NCI-H460 (cell line): ENCODE measurements at regions not wholly inside any gene's neighbourhood (a gene's known extent, or its start where the extent isn't known, plus 50 kb on each side); places are given as distances from the start of the nearest gene placed in this dataset.

ENCODE experiments used
- DNase-seq: peaks from one replicate; pipeline ENCODE4 v3.0.0-alpha.2; 2016; ENCODE audit warnings: low read depth; ENCODE audit errors: extremely low read depth

GRCh38 chr1:4397196-4397595 lies 257.2 kb upstream of the AJAP1 start:
- DNase-seq, result no peak

GRCh38 chr1:4402032-4402431 lies 252.4 kb upstream of the AJAP1 start:
- DNase-seq, result no peak

GRCh38 chr1:4404854-4405590 lies 249.4 kb upstream of the AJAP1 start:
- no peak for DNase-seq

GRCh38 chr1:4407851-4408250 lies 246.6 kb upstream of the AJAP1 start:
- DNase-seq, result no peak

GRCh38 chr1:4408380-4408779 lies 246.0 kb upstream of the AJAP1 start:
- DNase-seq, result no peak

- no peak for DNase-seq
Measured at GRCh38 chr1:4411862-4412261, 242.5 kb upstream of the AJAP1 start.

GRCh38 chr1:4415476-4415875 lies 238.9 kb upstream of the AJAP1 start:
- DNase-seq, result no peak

GRCh38 chr1:4416189-4416588 lies 238.2 kb upstream of the AJAP1 start:
- DNase-seq, result no peak

- no peak for DNase-seq
Measured at GRCh38 chr1:4418021-4418420, 236.4 kb upstream of the AJAP1 start.

GRCh38 chr1:4421986-4422385 lies 232.4 kb upstream of the AJAP1 start:
- DNase-seq, result no peak

- DNase-seq, result no peak
Measured at GRCh38 chr1:4422504-4423289, 231.7 kb upstream of the AJAP1 start.

GRCh38 chr1:4424254-4424653 lies 230.2 kb upstream of the AJAP1 start:
- no peak for DNase-seq

GRCh38 chr1:4424766-4425165 lies 229.6 kb upstream of the AJAP1 start:
- no peak for DNase-seq

GRCh38 chr1:4425892-4426291 lies 228.5 kb upstream of the AJAP1 start:
- DNase-seq, result no peak

GRCh38 chr1:4428711-4429110 lies 225.7 kb upstream of the AJAP1 start:
- DNase-seq, result no peak

- DNase-seq, result no peak
Measured at GRCh38 chr1:4430406-4431365, 223.7 kb upstream of the AJAP1 start.

GRCh38 chr1:4431491-4431890 lies 222.9 kb upstream of the AJAP1 start:
- DNase-seq, result no peak

GRCh38 chr1:4433075-4433474 lies 221.3 kb upstream of the AJAP1 start:
- DNase-seq, result no peak

- no peak for DNase-seq
Measured at GRCh38 chr1:4444086-4444485, 210.3 kb upstream of the AJAP1 start.

GRCh38 chr1:4447778-4448420 lies 206.5 kb upstream of the AJAP1 start:
- DNase-seq, result no peak

GRCh38 chr1:4449972-4450371 lies 204.4 kb upstream of the AJAP1 start:
- DNase-seq, result no peak
